Femur (tissue), 1 donor: ENCODE measurements at regions not wholly inside any gene's neighbourhood (a gene's known extent, or its start where the extent isn't known, plus 50 kb on each side); places are given as distances from the start of the nearest gene placed in this dataset.
"Not testable (repeated sequence)": the region's sequence is repeated elsewhere in the genome, so short reads cannot be mapped to it uniquely, and the experiment has no call there.

ENCODE experiments used
- DNase-seq: peaks from one replicate; pipeline ENCODE4 v3.0.0-alpha.2; 2017

DNA sequence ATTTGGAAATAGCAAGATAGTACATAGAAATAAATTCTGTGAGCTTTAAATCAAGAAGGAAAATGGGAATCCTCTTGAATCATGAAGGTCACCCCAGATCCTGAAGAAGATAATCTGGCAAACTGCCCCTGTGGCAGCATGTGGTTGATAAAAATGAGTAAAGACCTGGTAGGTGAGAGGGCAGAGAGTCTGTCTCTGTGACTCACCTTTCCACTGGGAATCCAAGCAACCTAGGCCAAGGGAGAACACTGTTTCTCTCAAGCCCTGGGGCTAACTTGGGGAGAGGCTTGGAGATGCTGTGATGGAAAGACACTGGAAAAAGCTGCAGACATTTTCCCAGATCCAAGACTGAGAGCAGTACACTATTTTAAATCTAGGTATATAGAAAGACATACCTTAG is 185.8 kb upstream of the CNTNAP5 start:
- no peak for DNase-seq

DNA sequence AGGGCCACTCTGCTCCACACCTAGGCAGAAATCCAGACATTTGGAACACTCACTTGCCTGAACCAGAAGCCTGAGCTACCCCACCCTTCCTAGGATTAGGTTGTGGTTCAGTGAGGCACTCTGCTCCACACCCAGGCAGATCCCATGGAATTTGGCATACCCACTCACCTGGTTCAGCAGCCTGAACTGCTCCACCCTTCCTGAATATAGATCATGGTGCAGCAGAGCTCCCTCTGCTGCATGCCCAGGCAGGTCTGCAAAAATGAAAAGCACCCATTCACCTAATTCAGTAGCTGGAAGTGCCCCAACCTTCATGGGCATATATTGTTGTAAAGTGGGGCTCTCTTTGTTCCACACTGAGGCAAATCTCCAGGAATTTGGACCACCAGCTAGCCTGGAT is 185.1 kb upstream of the CNTNAP5 start:
- no peak for DNase-seq

- no peak for DNase-seq
Observed at GRCh38 chr2:123840574-123840973, 184.5 kb upstream of the CNTNAP5 start.

DNA sequence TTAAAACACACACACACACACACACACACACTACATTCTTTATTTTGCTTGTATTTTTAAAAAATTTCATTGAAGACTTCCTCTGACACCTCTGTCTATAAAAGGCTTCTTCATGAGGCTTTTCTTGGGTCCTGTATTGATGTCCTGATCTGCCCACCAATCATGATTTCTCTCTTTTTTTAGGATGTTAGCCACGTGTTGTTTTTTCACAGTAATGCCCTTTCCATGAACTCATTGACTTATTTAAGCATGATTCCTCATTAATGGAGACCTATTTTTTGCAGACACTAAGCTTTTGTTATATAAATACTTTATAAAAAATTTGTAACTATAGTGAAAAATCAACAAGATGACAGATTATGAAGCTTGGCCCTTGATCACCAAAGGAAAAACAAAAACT is 173.8 kb upstream of the CNTNAP5 start:
- no peak for DNase-seq

GRCh38 chr2:123853161-123853560 is 171.9 kb upstream of the CNTNAP5 start:
- no peak for DNase-seq

GRCh38 chr2:123859031-123859430 is 166.1 kb upstream of the CNTNAP5 start:
- DNase-seq, result not testable (repeated sequence)

DNA sequence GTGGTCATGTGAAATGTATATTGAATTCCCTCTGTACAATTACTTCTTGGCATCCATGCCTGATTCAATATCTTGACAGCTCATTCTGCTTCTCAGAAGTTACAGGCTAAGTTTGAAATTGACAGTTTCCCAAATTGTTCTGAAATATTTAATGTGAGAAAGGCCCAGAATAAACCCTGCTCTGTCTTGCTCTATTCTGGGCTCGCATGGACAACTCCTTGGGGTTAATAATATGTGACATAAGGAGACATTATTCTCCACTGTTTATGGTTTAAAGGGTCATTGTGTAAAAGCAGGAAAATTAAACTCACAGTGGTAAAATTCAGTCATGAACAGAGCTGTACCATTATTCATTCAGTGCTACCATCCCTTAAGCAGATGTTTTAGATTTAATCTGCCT is 160.7 kb upstream of the CNTNAP5 start:
- DNase-seq, result no peak

- no peak for DNase-seq
Observed at GRCh38 chr2:123870206-123870880, 154.7 kb upstream of the CNTNAP5 start.

GRCh38 chr2:123870881-123871276 is 154.2 kb upstream of the CNTNAP5 start:
- no peak for DNase-seq

DNA sequence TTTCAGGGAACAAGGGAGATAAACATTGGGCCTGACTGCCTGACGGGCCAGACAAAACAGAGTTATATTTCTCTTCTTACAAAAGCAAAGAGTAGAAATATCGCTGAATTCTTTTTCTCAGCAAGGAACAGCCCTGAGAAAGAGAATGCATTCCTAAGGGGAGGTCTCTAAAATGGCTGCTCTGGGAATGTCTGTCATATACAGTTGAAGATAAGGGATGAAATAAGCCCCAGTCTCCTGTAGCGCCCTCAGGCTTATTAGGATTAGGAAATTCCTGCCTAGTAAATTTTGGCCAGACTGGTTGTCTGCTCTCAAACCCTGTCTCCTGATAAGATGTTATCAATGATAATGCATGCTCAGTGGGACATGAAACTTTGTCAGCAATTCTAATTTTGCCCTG is 134.9 kb upstream of the CNTNAP5 start:
- DNase-seq, result no peak

DNA sequence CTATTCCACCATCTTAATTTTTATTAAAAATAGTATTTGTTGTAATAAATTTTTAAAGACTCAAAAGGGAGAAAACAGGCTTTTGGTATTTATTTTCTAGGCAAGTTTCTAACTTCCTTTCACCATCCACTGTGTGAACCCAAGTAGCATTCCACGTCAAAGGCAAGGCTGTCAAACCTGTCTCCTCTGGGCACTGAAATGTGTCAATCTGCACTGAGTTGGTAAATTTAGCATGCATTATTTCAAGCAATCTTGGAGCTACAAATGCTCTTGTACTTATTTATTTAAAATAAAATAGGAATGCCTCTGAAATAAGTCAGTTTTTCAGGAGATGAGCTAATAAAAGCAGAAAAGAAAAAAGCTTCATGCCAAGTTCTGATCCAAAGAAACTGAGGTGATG is 130.9 kb upstream of the CNTNAP5 start:
- no peak for DNase-seq

DNA sequence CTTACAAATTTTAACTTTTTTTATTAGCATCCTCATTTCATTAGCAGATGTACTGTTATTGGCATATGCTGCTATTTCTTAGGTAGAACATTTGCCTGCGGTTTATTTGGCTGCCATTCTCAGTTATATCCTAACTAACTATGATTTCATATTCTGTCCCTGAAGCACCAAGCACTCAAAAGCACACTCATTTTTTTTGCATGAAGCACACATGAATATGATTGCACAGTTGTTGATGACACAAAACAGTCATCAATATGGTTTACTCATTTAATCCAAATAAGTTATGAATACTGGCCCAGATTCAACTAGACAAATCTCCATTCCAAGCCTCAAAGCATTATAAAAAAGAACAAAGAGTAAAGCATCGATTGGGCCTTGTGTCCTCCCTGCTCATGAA is 129.4 kb upstream of the CNTNAP5 start:
- DNase-seq, result no peak

GRCh38 chr2:123901256-123901655 is 123.8 kb upstream of the CNTNAP5 start:
- no peak for DNase-seq

- DNase-seq, result no peak
Observed at GRCh38 chr2:123906361-123906760, 118.7 kb upstream of the CNTNAP5 start.

DNA sequence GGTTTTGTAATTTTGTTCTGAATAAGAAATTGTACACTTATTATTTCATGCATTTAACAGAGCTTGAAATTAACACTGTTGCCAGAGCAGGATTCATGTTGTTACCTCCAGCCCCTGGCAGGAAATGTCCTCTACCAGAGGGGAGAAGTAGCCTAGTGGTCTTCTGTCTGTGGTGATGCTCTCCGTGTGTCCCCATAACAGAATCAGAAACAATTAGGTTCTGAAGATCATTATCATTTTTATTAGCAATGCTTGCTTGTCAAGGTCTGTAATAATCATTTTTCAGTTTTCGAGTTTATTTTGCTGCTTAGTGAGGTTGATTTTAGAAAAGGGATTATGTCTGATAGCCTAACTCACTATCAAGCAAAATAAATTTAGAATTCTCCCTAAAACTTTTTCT is 116.6 kb upstream of the CNTNAP5 start:
- no peak for DNase-seq

GRCh38 chr2:123912171-123912570 is 112.9 kb upstream of the CNTNAP5 start:
- no peak for DNase-seq

DNA sequence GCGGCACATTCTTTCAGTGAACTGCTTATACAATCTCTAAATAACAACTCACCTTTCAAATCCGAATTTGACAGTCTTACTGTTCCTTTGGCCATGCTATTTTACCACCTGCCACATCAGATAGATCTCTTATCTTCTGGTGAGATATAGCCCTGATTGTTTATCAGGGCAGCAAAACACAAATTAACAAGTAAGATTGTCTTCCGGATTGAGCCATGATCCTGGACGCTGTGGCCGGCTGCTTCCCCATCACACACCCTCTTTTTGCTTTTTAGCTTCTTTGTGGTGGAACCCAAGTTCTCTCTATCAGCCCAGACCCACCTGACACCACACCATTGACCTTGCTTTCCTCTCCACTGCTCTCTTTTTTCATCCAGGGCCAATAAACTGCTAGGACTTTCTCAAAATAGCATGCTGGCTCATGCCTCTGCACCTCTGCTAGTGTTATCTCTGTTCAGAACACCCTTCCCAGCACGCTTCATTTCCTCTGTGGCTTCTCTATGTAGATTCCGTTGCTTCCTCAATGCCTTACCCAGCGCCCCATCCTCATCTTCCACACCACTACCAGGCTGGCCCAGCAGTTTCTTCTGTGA is 111.8 kb upstream of the CNTNAP5 start:
- DNase-seq, result no peak

GRCh38 chr2:123915380-123915779 is 109.7 kb upstream of the CNTNAP5 start:
- no peak for DNase-seq

DNA sequence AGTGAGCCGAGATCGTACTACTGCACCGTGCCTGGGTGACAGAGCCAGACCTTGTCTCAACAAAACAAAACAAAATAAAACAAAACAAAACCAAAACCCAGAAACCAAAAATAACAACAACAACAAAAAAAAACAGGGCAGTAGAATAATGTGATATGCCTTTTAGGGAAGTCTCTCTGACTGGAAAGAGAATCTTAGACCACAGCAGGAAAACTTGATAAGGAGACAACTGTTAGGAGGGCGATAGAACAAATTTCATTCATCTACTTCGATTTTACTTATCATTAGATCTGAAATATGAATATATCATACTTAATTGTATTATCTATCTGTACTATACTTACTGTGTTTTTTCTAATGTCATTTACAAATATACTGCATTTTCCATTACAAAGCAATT is 109.0 kb upstream of the CNTNAP5 start:
- no peak for DNase-seq

GRCh38 chr2:123916531-123916930 is 108.6 kb upstream of the CNTNAP5 start:
- no peak for DNase-seq

DNA sequence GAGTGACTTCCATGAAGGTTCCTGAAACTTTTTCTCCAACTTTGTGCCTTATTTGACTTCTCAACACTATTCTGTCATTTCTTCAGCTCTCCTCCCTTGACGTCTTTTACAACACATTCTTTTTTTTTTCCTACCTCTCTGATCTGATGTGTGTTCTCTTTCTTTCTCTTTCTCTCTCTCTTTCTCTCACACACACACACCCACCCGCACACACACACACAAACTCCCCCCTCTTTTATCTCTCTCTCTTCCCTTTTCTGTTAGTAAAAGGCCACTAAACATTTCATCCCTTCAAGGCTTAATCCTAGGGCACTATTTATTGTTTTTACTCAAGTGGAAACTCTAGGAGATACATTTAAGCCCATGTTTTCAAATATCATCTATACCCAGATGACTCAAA is 107.8 kb upstream of the CNTNAP5 start:
- no peak for DNase-seq

- no peak for DNase-seq
Observed at GRCh38 chr2:123928358-123928757, 96.7 kb upstream of the CNTNAP5 start.

GRCh38 chr2:123935405-123935804 is 89.7 kb upstream of the CNTNAP5 start:
- no peak for DNase-seq

DNA sequence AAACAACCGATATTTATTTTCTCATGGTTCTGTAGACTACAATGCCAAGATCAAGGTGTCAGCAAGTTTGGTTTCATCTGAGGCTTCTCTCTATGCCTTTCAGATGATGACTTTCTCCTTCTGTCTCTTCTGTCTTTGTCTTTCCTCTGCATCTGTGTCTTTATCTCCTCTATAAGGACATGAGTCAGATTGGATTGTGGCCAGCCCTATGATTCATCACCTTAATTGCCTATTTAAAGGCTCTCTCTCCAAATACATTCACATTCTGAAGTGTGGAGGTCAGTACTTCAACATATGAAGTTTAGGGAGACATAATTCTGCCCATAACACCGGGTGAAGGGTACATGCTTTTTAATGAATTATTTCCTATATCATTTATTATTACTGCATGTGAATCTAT is 71.2 kb upstream of the CNTNAP5 start:
- no peak for DNase-seq

- no peak for DNase-seq
Observed at GRCh38 chr2:123958011-123958410, 67.1 kb upstream of the CNTNAP5 start.
